ENCODE measurements at regions not wholly inside any gene's neighbourhood (a gene's known extent, or its start where the extent isn't known, plus 50 kb on each side); places are given as distances from the start of the nearest gene placed in this dataset.

- Histone ChIP-seq H3K36me3 (no peaks in the 10 kb centered on the region), H3K27ac (no peak overlapping the region), H3K4me3 (no peak overlapping the region), H3K9me3 (no peaks in the 10 kb centered on the region), H3K27me3 (ENCODE audit: low read depth) (no peaks in the 10 kb centered on the region), H3K4me1 (peaks cover 46% of the 10 kb centered on the region)
- ATAC-seq (no peak), DNase-seq (no peak)
- TF ChIP-seq, protein P1, sequence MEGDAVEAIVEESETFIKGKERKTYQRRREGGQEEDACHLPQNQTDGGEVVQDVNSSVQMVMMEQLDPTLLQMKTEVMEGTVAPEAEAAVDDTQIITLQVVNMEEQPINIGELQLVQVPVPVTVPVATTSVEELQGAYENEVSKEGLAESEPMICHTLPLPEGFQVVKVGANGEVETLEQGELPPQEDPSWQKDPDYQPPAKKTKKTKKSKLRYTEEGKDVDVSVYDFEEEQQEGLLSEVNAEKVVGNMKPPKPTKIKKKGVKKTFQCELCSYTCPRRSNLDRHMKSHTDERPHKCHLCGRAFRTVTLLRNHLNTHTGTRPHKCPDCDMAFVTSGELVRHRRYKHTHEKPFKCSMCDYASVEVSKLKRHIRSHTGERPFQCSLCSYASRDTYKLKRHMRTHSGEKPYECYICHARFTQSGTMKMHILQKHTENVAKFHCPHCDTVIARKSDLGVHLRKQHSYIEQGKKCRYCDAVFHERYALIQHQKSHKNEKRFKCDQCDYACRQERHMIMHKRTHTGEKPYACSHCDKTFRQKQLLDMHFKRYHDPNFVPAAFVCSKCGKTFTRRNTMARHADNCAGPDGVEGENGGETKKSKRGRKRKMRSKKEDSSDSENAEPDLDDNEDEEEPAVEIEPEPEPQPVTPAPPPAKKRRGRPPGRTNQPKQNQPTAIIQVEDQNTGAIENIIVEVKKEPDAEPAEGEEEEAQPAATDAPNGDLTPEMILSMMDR (IDR thresholded peaks at IDR 0.05): no peak
- intact Hi-C loops (cut with DNase I): no loop called here
These were observed 66.0 kb downstream of the ARL6IP4 start for GRCh38 chr12:123046431-123046830.

GRCh38 chr12:123045678-123046077 lies 65.2 kb downstream of the ARL6IP4 start:
- no peak overlapping the region for H3K4me3 ChIP-seq
- peaks cover 45% of the 10 kb centered on the region for H3K4me1 ChIP-seq
- no peaks in the 10 kb centered on the region for H3K27me3 ChIP-seq (ENCODE audit: low read depth)
- H3K9me3 ChIP-seq: no peaks in the 10 kb centered on the region
- DNase-seq (no peak), ATAC-seq (no peak)
- H3K27ac ChIP-seq: no peak overlapping the region
- intact Hi-C loops (cut with DNase I): no loop called here
- TF ChIP-seq, protein P1 (IDR thresholded peaks at IDR 0.05): no peak
- no peaks in the 10 kb centered on the region for H3K36me3 ChIP-seq

DNA sequence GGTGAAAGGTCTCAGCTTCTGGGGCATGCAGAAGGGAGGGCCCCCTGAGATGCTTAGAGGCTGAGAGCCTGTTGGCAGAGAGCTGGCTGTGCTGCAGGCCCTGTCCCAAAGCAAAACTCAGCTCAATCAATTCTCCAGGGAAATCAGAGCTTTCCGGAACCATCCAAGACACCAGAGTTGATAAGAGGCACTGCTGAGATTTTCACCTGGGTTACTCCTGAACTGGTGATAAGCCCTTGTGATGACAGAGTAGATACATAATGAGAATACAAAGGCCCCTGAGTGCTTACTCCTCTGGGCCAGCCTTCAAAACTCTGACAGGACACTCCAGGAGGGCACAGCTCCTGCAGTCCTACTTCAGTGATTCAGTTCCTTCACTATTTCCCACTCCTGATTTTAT lies 63.9 kb downstream of the ARL6IP4 start:
- Histone ChIP-seq H3K4me3 (no peak overlapping the region), H3K36me3 (no peaks in the 10 kb centered on the region), H3K27me3 (ENCODE audit: low read depth) (no peaks in the 10 kb centered on the region), H3K27ac (peak overlapping the region; percentile 56), H3K9me3 (no peaks in the 10 kb centered on the region), H3K4me1 (peaks cover 32% of the 10 kb centered on the region)
- TF ChIP-seq, protein P1 (IDR thresholded peaks at IDR 0.05): no peak
- ATAC-seq (no peak), DNase-seq (no peak)
- intact Hi-C loops (cut with DNase I): no loop called here

DNA sequence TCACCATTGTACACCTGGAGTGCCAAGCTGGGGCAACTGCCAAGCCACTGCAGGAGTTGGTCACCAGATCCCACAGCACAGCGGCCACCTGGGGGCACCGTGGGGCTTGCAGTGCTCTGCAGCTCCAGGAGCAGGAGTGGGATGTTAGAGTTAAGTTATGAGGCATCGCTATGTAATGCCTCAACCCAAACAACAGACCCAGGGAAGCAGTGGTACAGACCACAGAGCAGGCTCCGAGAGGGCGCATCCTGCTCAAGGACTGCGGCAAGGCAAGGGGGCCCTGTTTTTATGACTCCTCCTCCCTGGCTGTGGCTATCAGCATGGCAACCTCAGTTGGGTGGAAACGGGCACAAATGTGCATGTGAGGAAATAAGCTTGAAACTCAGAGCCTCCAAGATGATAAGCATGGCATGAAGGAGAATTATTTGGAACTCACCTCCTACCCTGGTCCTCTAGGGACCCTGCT lies 63.1 kb downstream of the ARL6IP4 start:
- Histone ChIP-seq H3K27ac (peak overlapping the region; percentile 56), H3K4me3 (no peak overlapping the region), H3K4me1 (peaks cover 32% of the 10 kb centered on the region), H3K9me3 (no peaks in the 10 kb centered on the region), H3K36me3 (no peaks in the 10 kb centered on the region), H3K27me3 (ENCODE audit: low read depth) (no peaks in the 10 kb centered on the region)
- TF ChIP-seq, protein P1 (IDR thresholded peaks at IDR 0.05): peak; percentile 73
- ATAC-seq (peak; percentile 92 to 95), DNase-seq (peak; percentile 89)
- intact Hi-C loops (cut with DNase I): no loop called here

DNA sequence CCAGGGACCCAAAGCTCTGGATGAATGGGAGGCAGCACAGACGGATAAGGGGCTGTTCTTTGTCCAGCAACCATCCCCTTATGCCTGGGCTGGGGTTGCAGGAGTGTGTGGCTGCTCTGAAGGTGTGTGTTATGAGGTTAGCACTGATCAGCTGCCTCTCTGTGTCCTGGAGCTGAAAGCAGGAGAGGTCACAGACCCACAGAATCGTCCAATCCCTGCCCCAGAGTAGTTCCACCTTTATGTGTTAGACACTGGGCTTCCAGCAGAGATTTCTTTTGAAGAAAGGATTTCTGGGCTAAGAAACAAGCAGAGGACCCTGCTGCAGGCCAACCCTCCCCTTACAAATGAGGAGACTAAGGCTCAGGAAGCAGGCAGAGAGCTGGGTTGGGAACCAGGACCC lies 62.4 kb downstream of the ARL6IP4 start:
- no peak for DNase-seq
- Histone ChIP-seq H3K27ac (no peak overlapping the region), H3K27me3 (ENCODE audit: low read depth) (no peaks in the 10 kb centered on the region), H3K36me3 (no peaks in the 10 kb centered on the region), H3K9me3 (no peaks in the 10 kb centered on the region), H3K4me1 (peaks cover 32% of the 10 kb centered on the region), H3K4me3 (no peak overlapping the region)
- no peak for ATAC-seq
- TF ChIP-seq, protein P1 (IDR thresholded peaks at IDR 0.05): no peak
- intact Hi-C loops (cut with DNase I): no loop called here

Data from lower lobe of right lung (tissue), 2 donors.